Adipocyte (in vitro differentiated cells): ENCODE measurements at regions not wholly inside any gene's neighbourhood (a gene's known extent, or its start where the extent isn't known, plus 50 kb on each side); places are given as distances from the start of the nearest gene placed in this dataset.

ENCODE experiments used
- DNase-seq: peaks from one replicate; pipeline ENCODE4 v3.0.0-alpha.2; 2015; ENCODE audit warnings: low read depth
- H3K27me3 ChIP-seq: replicated peaks from 2 replicates; pipeline ENCODE4 v1.7.0; 2013; ENCODE audit warnings: mild to moderate bottlenecking, low read length, moderate library complexity; ENCODE audit not compliant: control insufficient read depth, insufficient read depth
- H3K36me3 ChIP-seq: 2 replicates; pipeline ENCODE4 v1.7.0; 2013; ENCODE audit warnings: low read length, mild to moderate bottlenecking, moderate library complexity; ENCODE audit not compliant: control insufficient read depth, insufficient read depth, severe bottlenecking
- H3K4me1 ChIP-seq: 2 replicates; pipeline ENCODE4 v1.7.0; 2013; ENCODE audit warnings: mild to moderate bottlenecking, low read length, moderate library complexity; ENCODE audit not compliant: control insufficient read depth, insufficient read depth
- H3K4me3 ChIP-seq: 2 replicates; pipeline ENCODE4 v1.7.0; 2013; ENCODE audit warnings: mild to moderate bottlenecking, low read length, moderate library complexity
- H3K9ac ChIP-seq: 2 replicates; pipeline ENCODE4 v1.7.0; 2013; ENCODE audit warnings: mild to moderate bottlenecking, low read length, moderate library complexity
- H3K9me3 ChIP-seq: 2 replicates; pipeline ENCODE4 v1.7.0; 2013; ENCODE audit warnings: mild to moderate bottlenecking, low read length, moderate library complexity; ENCODE audit not compliant: control insufficient read depth

- H3K27me3 ChIP-seq, result no peaks in the 10 kb centered on the region
- no peak overlapping the region for H3K9ac ChIP-seq
- no peak overlapping the region for H3K4me3 ChIP-seq
- H3K36me3 ChIP-seq, result no peaks in the 10 kb centered on the region
- peaks cover 77% of the 10 kb centered on the region for H3K9me3 ChIP-seq
- no peak for DNase-seq
- no peaks in the 10 kb centered on the region for H3K4me1 ChIP-seq
These were observed 141.1 kb downstream of the SLC15A5 start for GRCh38 chr12:16136219-16136988.

GRCh38 chr12:16135323-16135722 lies 142.2 kb downstream of the SLC15A5 start:
- DNase-seq, result no peak
- H3K27me3 ChIP-seq, result no peaks in the 10 kb centered on the region
- H3K9me3 ChIP-seq, result peaks cover 85% of the 10 kb centered on the region
- no peaks in the 10 kb centered on the region for H3K4me1 ChIP-seq
- H3K36me3 ChIP-seq, result no peaks in the 10 kb centered on the region
- no peak overlapping the region for H3K9ac ChIP-seq
- no peak overlapping the region for H3K4me3 ChIP-seq

GRCh38 chr12:16130343-16130742 lies 147.1 kb downstream of the SLC15A5 start:
- Histone ChIP-seq H3K4me1 (no peaks in the 10 kb centered on the region), H3K9ac (no peak overlapping the region), H3K9me3 (peaks cover 89% of the 10 kb centered on the region), H3K36me3 (no peaks in the 10 kb centered on the region), H3K4me3 (no peak overlapping the region), H3K27me3 (no peaks in the 10 kb centered on the region)
- no peak for DNase-seq

DNA sequence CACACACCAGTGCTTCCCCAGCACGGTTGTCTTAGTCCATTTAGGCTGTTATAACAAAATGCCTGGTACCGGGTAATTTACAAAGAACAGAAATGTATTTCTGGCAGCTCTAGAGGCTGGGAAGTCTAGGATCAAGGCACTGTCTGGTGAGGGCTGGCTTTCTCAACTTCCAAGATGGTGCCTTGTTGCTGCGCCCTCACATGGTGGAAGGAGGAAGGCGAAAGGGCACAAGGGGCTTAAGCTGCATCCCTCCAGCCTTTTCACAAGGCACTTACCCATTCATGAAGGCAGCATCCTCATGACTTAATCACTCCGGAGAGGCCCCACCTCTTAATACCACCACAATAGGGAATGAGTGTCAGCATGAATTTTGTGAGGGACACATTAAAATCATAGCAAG lies 155.5 kb downstream of the SLC15A5 start:
- peaks cover 15% of the 10 kb centered on the region for H3K9me3 ChIP-seq
- H3K9ac ChIP-seq, result no peak overlapping the region
- no peak for DNase-seq
- H3K36me3 ChIP-seq, result no peaks in the 10 kb centered on the region
- no peak overlapping the region for H3K4me3 ChIP-seq
- H3K27me3 ChIP-seq, result no peaks in the 10 kb centered on the region
- H3K4me1 ChIP-seq, result no peaks in the 10 kb centered on the region

DNA sequence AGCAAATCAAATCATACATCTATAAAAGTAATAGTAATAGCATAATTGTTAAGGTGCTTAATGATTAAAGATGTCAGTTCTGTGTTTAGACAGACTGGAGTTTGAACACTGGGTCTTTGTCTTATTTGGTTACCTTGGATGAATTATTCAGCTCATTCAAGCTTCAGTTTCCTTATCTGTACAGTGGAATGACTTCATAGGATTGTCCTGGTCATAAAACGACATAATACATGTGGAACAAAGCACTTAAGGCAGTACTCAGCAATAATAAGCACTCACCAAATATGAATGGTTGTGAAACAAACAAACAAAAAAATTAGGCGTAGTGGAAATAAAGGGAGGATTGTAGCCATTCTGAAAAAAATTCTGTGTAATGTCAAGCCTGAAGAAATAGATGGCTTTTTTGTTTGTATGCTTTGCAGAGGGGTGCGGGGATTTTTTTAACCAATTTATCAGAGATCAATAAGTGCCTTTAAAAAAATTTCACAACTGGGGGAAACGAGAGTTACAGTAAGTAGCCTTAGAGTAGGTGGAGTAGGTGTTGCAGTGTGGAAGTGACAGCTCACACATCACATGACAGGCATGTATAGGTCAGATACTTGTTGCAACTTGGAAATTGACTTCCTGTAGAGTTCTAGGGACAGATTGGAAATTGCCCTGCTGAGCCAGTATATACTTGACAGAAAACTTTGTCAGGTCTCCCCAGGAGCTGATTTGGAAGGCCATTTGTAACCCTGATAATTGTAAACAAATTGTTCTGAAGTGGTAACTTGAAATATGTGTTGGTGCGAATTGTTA lies 157.7 kb downstream of the SLC15A5 start:
- Histone ChIP-seq H3K4me3 (no peak overlapping the region), H3K27me3 (no peaks in the 10 kb centered on the region), H3K9ac (no peak overlapping the region), H3K9me3 (peaks cover 2% of the 10 kb centered on the region), H3K36me3 (no peaks in the 10 kb centered on the region), H3K4me1 (no peaks in the 10 kb centered on the region)
- DNase-seq, result no peak

DNA sequence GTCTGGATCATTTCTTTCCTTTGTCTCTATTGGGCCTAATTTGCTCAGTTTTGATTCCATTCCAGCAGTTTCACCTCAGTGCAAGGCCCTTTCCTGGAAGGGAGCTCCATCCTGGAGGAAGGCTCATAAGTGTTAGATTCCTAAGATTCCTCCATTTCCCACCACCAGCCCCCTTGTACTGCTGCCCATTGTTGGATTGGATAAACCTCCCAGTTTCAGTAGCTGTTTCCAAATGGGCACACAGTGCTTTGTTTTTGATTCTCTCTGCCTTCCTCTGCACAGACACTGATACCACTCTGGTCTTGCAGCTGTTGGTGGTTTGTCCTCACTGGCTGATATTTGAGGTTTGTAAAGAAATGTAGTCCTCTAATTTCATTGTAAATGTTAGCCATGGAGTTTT lies 158.9 kb downstream of the SLC15A5 start:
- no peak for DNase-seq
- no peaks in the 10 kb centered on the region for H3K27me3 ChIP-seq

DNA sequence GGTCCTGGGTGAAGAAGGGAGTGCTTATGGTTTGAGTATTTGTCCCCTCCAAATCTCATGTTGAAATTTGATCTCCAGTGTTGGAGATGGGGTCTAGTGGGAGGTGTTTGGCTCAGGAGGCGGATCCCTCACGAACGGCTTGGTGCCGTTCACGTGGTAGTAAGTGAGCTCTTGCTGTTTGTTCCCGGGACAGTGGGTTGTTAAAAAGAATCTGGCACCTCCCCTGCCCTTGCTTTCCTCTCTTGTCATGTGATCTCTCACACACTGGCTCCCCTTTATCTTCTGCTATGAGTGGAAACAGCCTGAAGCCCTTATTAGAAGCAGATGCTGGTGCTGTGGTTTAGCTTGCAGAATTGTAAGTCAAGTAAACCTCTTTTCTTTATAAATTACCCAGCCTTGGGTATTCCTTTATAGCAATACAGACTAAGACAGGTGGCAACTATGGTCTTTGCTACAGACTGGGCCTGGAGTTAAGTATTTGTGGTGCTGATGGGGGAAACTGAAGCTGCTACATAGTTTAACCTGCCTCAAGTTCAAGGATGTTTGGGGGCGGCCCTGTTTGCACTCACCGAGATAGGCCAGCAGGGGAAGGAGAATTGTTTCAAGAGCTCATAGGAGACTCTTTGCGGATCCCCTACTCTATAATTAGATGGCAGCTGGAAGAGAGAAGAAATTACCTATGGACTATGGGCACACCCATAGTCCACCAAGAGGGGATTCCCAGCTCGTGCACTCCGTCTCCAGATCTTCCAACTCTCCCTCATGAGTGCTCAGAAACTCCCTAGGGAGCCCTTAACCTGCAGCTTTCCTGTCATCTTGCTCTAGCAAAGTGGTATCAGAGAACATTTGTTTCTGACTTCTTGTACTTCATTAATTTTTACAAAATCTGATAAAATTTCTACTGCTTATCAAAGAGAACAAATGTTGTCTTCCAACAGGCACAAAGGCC lies 164.6 kb downstream of the SLC15A5 start:
- Histone ChIP-seq H3K27me3 (no peaks in the 10 kb centered on the region), H3K36me3 (no peaks in the 10 kb centered on the region), H3K4me1 (no peaks in the 10 kb centered on the region), H3K9me3 (peaks cover 4% of the 10 kb centered on the region), H3K9ac (no peak overlapping the region), H3K4me3 (no peak overlapping the region)
- DNase-seq, result peak; percentile 6

More for the DNA sequence above, 158.9 kb downstream of the SLC15A5 start:
- Histone ChIP-seq H3K4me1 (no peaks in the 10 kb centered on the region), H3K36me3 (no peaks in the 10 kb centered on the region), H3K9me3 (no peaks in the 10 kb centered on the region), H3K9ac (no peak overlapping the region), H3K4me3 (no peak overlapping the region)

- H3K9me3 ChIP-seq, result peaks cover 7% of the 10 kb centered on the region
- no peak for DNase-seq
- H3K4me3 ChIP-seq, result no peak overlapping the region
- H3K27me3 ChIP-seq, result no peaks in the 10 kb centered on the region
- H3K4me1 ChIP-seq, result no peaks in the 10 kb centered on the region
- H3K36me3 ChIP-seq, result no peaks in the 10 kb centered on the region
- H3K9ac ChIP-seq, result no peak overlapping the region
These were observed 165.4 kb downstream of the SLC15A5 start for GRCh38 chr12:16112130-16112529.

- DNase-seq, result no peak
- no peak overlapping the region for H3K9ac ChIP-seq
- peaks cover 9% of the 10 kb centered on the region for H3K9me3 ChIP-seq
- no peaks in the 10 kb centered on the region for H3K36me3 ChIP-seq
- H3K27me3 ChIP-seq, result no peaks in the 10 kb centered on the region
- no peaks in the 10 kb centered on the region for H3K4me1 ChIP-seq
- no peak overlapping the region for H3K4me3 ChIP-seq
These were observed 166.9 kb downstream of the SLC15A5 start for GRCh38 chr12:16110596-16110995.

- no peak overlapping the region for H3K4me3 ChIP-seq
- H3K27me3 ChIP-seq, result no peaks in the 10 kb centered on the region
- peaks cover 39% of the 10 kb centered on the region for H3K9me3 ChIP-seq
- no peak for DNase-seq
- H3K9ac ChIP-seq, result no peak overlapping the region
- H3K4me1 ChIP-seq, result no peaks in the 10 kb centered on the region
- H3K36me3 ChIP-seq, result no peaks in the 10 kb centered on the region
These were observed 173.6 kb downstream of the SLC15A5 start for GRCh38 chr12:16103851-16104250.

DNA sequence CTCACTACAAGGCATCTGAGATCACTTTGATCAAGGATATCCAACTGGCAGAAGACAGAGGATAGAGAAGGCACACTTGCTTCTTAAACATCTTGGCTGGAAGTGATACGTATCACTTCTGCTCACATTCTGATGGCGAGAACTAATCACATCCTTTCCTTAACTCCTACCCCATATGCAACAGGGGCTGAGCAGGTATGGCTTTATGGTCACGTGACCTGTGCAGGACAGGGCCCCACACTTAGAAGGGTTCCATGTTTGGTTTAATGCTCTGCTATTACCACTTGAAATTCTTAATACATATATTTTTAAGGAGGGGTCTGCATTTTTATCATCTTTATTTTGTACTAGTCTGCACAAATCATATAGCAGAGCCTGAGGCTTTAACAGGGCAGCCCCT lies 177.3 kb downstream of the SLC15A5 start:
- no peaks in the 10 kb centered on the region for H3K27me3 ChIP-seq
- no peak for DNase-seq
- no peak overlapping the region for H3K4me3 ChIP-seq
- no peak overlapping the region for H3K9ac ChIP-seq
- H3K4me1 ChIP-seq, result no peaks in the 10 kb centered on the region
- H3K9me3 ChIP-seq, result peaks cover 27% of the 10 kb centered on the region
- no peaks in the 10 kb centered on the region for H3K36me3 ChIP-seq
